MM.1S (cell line): ENCODE measurements at regions not wholly inside any gene's neighbourhood (a gene's known extent, or its start where the extent isn't known, plus 50 kb on each side); places are given as distances from the start of the nearest gene placed in this dataset.

Source experiments
- CTCF ChIP-seq: fragments of 300-600 bp; sonication (generic); IDR thresholded peaks from 2 replicates; pipeline ENCODE4 v1.5.1; 2016; ENCODE audit warnings: antibody characterized with exemption, low read length, mixed read lengths
- EZH2 ChIP-seq: fragments of 300-600 bp; sonication (generic); optimal IDR thresholded peaks from 2 replicates; pipeline ENCODE3; 2017; ENCODE audit warnings: low read depth, mild to moderate bottlenecking, antibody characterized with exemption, low read length, mixed read lengths
- EZH2phosphoT487 ChIP-seq: fragments of 300-600 bp; sonication (generic); IDR thresholded peaks from 2 replicates; pipeline ENCODE4 v1.6.1; 2018; ENCODE audit warnings: antibody characterized with exemption, low read length

- no peak for TF ChIP-seq EZH2phosphoT487
- TF ChIP-seq CTCF, result no peak
- no peak for TF ChIP-seq EZH2
These were observed 119.0 kb upstream of the FN1 start for GRCh38 chr2:215554689-215555498.
